ENCODE measurements at regions not wholly inside any gene's neighbourhood (a gene's known extent, or its start where the extent isn't known, plus 50 kb on each side); places are given as distances from the start of the nearest gene placed in this dataset.
"Not testable (repeated sequence)": the region's sequence is repeated elsewhere in the genome, so short reads cannot be mapped to it uniquely, and the experiment has no call there.

DNA sequence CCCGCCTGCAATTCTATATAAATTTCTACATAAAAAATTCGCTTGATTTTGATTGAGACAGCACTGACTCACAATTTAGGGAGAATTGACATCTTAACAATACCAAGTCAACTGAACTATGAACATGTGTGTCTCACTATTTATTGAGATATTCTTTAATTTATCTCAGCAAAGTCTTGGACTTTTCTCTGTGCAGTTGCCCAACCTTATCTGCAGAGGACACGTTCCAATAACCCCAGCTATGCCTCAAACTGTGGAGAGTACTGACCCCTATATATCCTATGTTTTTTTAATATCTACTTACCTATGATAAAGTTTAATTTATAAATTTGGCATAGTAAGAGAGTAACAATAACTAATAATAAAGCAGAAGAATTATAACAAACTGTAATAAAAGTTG, 69.4 kb upstream of the PIP4K2A start:
- TF ChIP-seq, protein P1, sequence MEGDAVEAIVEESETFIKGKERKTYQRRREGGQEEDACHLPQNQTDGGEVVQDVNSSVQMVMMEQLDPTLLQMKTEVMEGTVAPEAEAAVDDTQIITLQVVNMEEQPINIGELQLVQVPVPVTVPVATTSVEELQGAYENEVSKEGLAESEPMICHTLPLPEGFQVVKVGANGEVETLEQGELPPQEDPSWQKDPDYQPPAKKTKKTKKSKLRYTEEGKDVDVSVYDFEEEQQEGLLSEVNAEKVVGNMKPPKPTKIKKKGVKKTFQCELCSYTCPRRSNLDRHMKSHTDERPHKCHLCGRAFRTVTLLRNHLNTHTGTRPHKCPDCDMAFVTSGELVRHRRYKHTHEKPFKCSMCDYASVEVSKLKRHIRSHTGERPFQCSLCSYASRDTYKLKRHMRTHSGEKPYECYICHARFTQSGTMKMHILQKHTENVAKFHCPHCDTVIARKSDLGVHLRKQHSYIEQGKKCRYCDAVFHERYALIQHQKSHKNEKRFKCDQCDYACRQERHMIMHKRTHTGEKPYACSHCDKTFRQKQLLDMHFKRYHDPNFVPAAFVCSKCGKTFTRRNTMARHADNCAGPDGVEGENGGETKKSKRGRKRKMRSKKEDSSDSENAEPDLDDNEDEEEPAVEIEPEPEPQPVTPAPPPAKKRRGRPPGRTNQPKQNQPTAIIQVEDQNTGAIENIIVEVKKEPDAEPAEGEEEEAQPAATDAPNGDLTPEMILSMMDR (IDR thresholded peaks at IDR 0.05), result no peak
- intact Hi-C loops (cut with DNase I), result no loop called here

GRCh38 chr10:22780474-22780885, 66.1 kb upstream of the PIP4K2A start:
- no peaks in the 10 kb centered on the region for H3K4me1 ChIP-seq
- intact Hi-C loops (cut with DNase I), result no loop called here
- no peaks in the 10 kb centered on the region for H3K9me3 ChIP-seq
- H3K36me3 ChIP-seq, result no peaks in the 10 kb centered on the region
- DNase-seq, result no peak
- no peak overlapping the region for H3K27ac ChIP-seq
- H3K4me3 ChIP-seq, result no peak overlapping the region
- no peak overlapping the region for H3K9ac ChIP-seq (ENCODE audit: low read depth in 2 of 2, low read length in 2 of 2)
- TF ChIP-seq, protein P1 (IDR thresholded peaks at IDR 0.05), result no peak
- no peaks in the 10 kb centered on the region for H3K27me3 ChIP-seq

More for the DNA sequence above, 69.4 kb upstream of the PIP4K2A start:
- Histone ChIP-seq H3K4me3 (no peak overlapping the region), H3K36me3 (no peaks in the 10 kb centered on the region), H3K4me1 (no peaks in the 10 kb centered on the region), H3K9me3 (no peaks in the 10 kb centered on the region), H3K9ac (ENCODE audit: low read depth in 2 of 2, low read length in 2 of 2) (no peak overlapping the region), H3K27ac (no peak overlapping the region), H3K27me3 (no peaks in the 10 kb centered on the region)
- no peak for DNase-seq

DNA sequence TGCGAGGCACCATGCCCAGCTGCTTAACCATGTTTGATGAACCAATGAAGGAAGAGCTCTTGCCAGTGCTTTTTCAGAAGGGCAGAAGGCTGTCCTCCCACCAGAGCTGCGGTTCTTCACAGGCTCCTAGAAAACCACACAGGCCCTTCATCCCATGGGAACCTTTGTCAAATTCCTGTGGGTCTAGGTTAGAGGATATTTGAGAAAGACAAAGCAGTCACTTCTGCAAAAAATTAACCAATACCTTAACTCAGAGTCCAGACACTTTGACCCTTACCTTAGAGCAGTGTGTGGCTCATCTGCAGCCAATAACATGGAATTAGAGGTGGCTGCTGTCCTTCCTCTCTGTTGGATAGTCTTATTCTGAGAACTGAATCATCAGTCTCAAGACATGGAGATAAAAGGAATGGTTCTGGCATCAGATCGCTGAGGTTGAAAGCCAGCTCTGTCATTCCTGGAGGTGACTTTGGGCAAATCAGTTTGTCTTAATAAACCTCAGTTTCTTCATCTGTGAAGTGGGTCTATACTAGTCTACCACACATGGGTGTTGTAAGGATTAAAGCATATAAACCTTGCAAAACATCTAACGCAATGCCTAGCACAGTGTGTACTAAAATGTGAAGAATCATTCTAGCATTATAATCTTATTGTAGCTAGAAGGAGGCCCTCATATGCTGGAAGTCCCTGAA, 65.1 kb upstream of the PIP4K2A start:
- H3K4me3 ChIP-seq, result no peak overlapping the region
- intact Hi-C loops (cut with DNase I), result no loop called here
- DNase-seq, result no peak

DNA sequence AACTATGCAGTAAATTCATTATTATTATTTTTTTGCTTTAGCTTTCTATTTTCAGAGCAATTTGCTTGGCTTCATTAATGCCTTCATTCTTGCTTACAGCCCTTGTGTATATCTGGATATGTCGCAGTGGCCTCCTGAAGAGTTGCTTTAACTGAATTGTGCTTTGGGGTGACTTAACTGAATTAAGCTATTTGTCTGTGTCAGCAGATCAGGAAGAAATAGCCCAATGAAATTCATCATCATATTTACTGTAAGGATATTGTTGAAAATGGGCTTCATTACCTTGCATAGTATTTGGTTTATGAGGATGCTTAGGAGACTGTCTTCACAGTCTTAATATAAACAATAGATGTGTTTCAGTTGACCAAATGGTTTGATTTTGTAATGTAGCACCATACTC, 59.7 kb upstream of the PIP4K2A start:
- Histone ChIP-seq H3K27ac (no peak overlapping the region), H3K4me3 (no peak overlapping the region), H3K4me1 (no peaks in the 10 kb centered on the region), H3K36me3 (no peaks in the 10 kb centered on the region), H3K9ac (ENCODE audit: low read depth in 2 of 2, low read length in 2 of 2) (no peak overlapping the region), H3K9me3 (no peaks in the 10 kb centered on the region), H3K27me3 (no peaks in the 10 kb centered on the region)
- intact Hi-C loops (cut with DNase I), result no loop called here
- TF ChIP-seq, protein P1 (IDR thresholded peaks at IDR 0.05), result no peak
- no peak for DNase-seq

More for the DNA sequence above, 65.1 kb upstream of the PIP4K2A start:
- Histone ChIP-seq H3K27ac (no peak overlapping the region), H3K27me3 (no peaks in the 10 kb centered on the region), H3K36me3 (no peaks in the 10 kb centered on the region), H3K4me1 (no peaks in the 10 kb centered on the region), H3K9me3 (no peaks in the 10 kb centered on the region), H3K9ac (ENCODE audit: low read depth in 2 of 2, low read length in 2 of 2) (no peak overlapping the region)
- TF ChIP-seq, protein P1 (IDR thresholded peaks at IDR 0.05), result no peak

DNA sequence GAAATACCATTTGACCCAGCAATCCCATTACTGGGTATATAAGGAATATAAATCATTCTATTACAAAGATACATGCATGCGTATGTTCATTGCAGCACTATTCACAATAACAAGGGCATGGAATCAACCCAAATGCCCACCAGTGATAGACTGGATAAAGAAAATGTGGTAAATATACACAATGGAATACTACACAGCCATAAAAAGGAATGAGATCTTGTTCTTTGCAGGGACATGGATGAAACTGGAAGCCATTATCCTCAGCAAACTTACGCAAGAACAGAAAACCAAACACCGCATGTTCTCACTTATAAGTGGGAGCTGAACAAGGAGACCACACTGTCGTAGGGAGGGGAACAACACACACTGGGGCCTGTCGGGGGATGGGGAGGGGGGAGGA, 57.3 kb upstream of the PIP4K2A start:
- DNase-seq; H3K9ac ChIP-seq (ENCODE audit: low read depth in 2 of 2, low read length in 2 of 2); H3K4me1 ChIP-seq; H3K27me3 ChIP-seq; H3K4me3 ChIP-seq; intact Hi-C loops (cut with DNase I); H3K9me3 ChIP-seq; H3K36me3 ChIP-seq; H3K27ac ChIP-seq: not testable (repeated sequence)

DNA sequence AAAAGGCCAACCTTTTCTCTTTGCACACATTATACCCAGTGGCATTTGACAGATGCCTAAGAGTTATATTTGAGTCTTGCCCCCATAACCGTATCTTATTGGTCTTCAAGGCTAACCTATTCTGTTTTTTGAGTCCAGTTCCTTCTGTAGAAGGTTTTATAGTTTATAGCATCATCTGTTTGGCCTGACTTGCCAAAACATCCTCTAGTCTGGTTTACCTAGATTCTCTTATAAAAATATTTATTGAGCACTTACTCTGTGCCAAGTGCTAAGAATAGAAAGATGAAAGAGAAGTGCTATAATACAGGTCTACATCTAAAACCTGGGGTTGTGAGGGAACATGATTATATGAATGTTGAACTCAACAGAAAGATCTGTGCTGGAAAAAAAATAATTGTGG, 55.9 kb upstream of the PIP4K2A start:
- Histone ChIP-seq H3K4me1 (no peaks in the 10 kb centered on the region), H3K9ac (ENCODE audit: low read depth in 2 of 2, low read length in 2 of 2) (no peak overlapping the region), H3K4me3 (no peak overlapping the region), H3K27ac (no peak overlapping the region), H3K36me3 (no peaks in the 10 kb centered on the region), H3K27me3 (no peaks in the 10 kb centered on the region), H3K9me3 (no peaks in the 10 kb centered on the region)
- TF ChIP-seq, protein P1 (IDR thresholded peaks at IDR 0.05), result no peak
- intact Hi-C loops (cut with DNase I), result no loop called here
- no peak for DNase-seq

All from colonic mucosa (tissue), 4 donors.